Esophagus squamous epithelium (tissue), 5 donors: ENCODE measurements at regions not wholly inside any gene's neighbourhood (a gene's known extent, or its start where the extent isn't known, plus 50 kb on each side); places are given as distances from the start of the nearest gene placed in this dataset.

Experiments
- DNase-seq: peaks from one replicate; lab custom pipeline; 2025; lab: John Stamatoyannopoulos, UW
- H3K27ac ChIP-seq, 4 donors: fragments of 200-600 bp; sonication (generic); one replicate each; pipeline ENCODE4 v1.5.1; 2016 to 2019; ENCODE audit warnings: mild to moderate bottlenecking in 1 of 4
- H3K27me3 ChIP-seq, 4 donors: fragments of 200-600 bp; sonication (generic); 1 replicate in 3 of 4; 2 replicates in 1 of 4; pipeline versions ENCODE4 v1.5.1 to v1.6.0; 2017 to 2021; ENCODE audit warnings: antibody characterized with exemption in 1 of 4
- H3K36me3 ChIP-seq, 3 donors: fragments of 200-600 bp; sonication (generic); one replicate each; pipeline ENCODE4 v1.5.1; 2016 to 2019
- H3K4me1 ChIP-seq, 3 donors: fragments of 200-600 bp; sonication (generic); one replicate each; pipeline ENCODE4 v1.5.1; 2017 to 2019
- H3K4me3 ChIP-seq, 4 donors: fragments of 200-600 bp; sonication (generic); 1 replicate in 3 of 4; 2 replicates in 1 of 4; pipeline ENCODE4 v1.5.1; 2016 to 2019; ENCODE audit warnings: mild to moderate bottlenecking in 2 of 4, moderate library complexity in 1 of 4
- H3K9me3 ChIP-seq, 3 donors: fragments of 200-600 bp; sonication (generic); one replicate each; pipeline ENCODE4 v1.5.1; 2016 to 2019
- POLR2A ChIP-seq, 4 donors: fragments of 450-650 bp; IDR thresholded peaks; one replicate each; pipeline ENCODE4 v1.6.1; 2017; ENCODE audit warnings: antibody characterized with exemption in 4 of 4, mild to moderate bottlenecking in 4 of 4, moderate library complexity in 3 of 4
- WGBS, 2 donors: methylation state at CpG; one replicate each; pipeline ENCODE4 v1.1.5; 2018; 5-methylcytosine and 5-hydroxymethylcytosine counted together
- intact Hi-C: fragments of 100-400 bp; cut with DNase I; formaldehyde crosslinking; loops from one replicate; pipeline ENCODE4 v1.15.0; 2022
- TF ChIP-seq, protein P1 (sequence below), 6 experiments: fragments of 450-650 bp in 4 of 6; fragments of 200-600 bp in 2 of 6; sonication (generic) in 2 of 6; IDR thresholded peaks; one replicate each; pipeline ENCODE4 v1.5.1; 2016 to 2019; ENCODE audit warnings: antibody characterized with exemption in 6 of 6, mild to moderate bottlenecking in 4 of 6, moderate library complexity in 4 of 6
- donor health status: DM: yes; HTN: yes; CAD: no.

- no peak for TF ChIP-seq POLR2A (IDR thresholded peaks at IDR 0.05)
- TF ChIP-seq, protein P1, sequence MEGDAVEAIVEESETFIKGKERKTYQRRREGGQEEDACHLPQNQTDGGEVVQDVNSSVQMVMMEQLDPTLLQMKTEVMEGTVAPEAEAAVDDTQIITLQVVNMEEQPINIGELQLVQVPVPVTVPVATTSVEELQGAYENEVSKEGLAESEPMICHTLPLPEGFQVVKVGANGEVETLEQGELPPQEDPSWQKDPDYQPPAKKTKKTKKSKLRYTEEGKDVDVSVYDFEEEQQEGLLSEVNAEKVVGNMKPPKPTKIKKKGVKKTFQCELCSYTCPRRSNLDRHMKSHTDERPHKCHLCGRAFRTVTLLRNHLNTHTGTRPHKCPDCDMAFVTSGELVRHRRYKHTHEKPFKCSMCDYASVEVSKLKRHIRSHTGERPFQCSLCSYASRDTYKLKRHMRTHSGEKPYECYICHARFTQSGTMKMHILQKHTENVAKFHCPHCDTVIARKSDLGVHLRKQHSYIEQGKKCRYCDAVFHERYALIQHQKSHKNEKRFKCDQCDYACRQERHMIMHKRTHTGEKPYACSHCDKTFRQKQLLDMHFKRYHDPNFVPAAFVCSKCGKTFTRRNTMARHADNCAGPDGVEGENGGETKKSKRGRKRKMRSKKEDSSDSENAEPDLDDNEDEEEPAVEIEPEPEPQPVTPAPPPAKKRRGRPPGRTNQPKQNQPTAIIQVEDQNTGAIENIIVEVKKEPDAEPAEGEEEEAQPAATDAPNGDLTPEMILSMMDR (IDR thresholded peaks at IDR 0.05): peak in 1 of 6 experiments; percentile 12
- intact Hi-C loops: no loop called here
- Histone ChIP-seq H3K9me3 (no peaks in the 10 kb centered on the region), H3K4me3 (no peak overlapping the region), H3K4me1 (peaks cover 0 to 20% (median 0%) of the 10 kb centered on the region in 3 donors), H3K36me3 (no peaks in the 10 kb centered on the region), H3K27ac (peak overlapping the region; percentile 47 to 76 (median 64)), H3K27me3 (no peaks in the 10 kb centered on the region)
- no peak for DNase-seq
- 52 to 61% methylated on average over 5 of the region's 5 CpGs for WGBS, 2 donors
Observed at GRCh38 chr2:65728477-65729180, 296.2 kb upstream of the SPRED2 start.

DNA sequence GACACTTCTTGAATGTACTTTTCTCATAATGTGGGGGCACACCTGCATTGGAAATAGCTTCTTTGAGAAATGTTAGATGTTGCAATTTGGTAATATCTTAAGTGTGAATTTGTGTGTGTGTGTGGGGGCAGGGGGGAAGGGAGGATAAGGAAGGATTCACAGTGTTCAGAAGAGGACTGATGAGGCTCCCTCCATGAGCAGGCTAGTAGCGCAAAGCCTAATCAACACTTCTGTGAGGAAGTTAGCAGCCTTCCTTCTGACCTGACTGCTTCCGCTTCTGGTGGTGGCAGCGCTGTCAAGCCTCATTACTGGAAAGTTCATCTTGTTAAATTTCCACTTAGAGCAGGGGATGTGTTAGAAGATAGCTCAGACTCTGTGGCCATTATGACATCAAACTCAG, 295.4 kb upstream of the SPRED2 start:
- Histone ChIP-seq H3K27ac (peak overlapping the region in 1 of 4 donors; percentile 73), H3K27me3 (no peaks in the 10 kb centered on the region), H3K4me3 (no peak overlapping the region), H3K9me3 (no peaks in the 10 kb centered on the region), H3K4me1 (peaks cover 0 to 22% (median 0%) of the 10 kb centered on the region in 3 donors), H3K36me3 (no peaks in the 10 kb centered on the region)
- TF ChIP-seq, protein P1 (IDR thresholded peaks at IDR 0.05): no peak
- no peak for TF ChIP-seq POLR2A (IDR thresholded peaks at IDR 0.05)
- WGBS, 2 donors: 69 to 92% methylated on average over 3 of the region's 3 CpGs
- DNase-seq: no peak
- intact Hi-C loops: no loop called here

DNA sequence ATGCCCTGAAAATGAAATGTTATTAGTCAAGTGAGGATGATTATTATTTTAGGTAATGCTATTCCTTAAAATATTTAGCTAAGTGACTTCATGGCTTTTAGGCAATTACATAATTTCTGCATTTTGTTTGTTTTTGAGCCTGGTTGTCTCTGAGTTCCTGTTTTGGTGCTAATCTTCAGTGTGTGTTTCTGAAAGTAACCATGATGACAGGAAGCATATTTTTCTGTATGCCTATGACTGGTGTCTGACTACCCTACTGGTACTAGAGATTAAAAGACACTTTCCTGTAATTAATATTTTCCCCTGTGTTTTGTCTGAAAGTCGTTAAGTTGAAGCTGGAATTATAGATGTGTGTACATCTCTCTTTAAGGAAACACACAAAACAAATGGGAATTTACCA, 295.0 kb upstream of the SPRED2 start:
- TF ChIP-seq, protein P1 (IDR thresholded peaks at IDR 0.05): no peak
- TF ChIP-seq POLR2A (IDR thresholded peaks at IDR 0.05): no peak
- intact Hi-C loops: no loop called here
- H3K9me3 ChIP-seq: no peaks in the 10 kb centered on the region

DNA sequence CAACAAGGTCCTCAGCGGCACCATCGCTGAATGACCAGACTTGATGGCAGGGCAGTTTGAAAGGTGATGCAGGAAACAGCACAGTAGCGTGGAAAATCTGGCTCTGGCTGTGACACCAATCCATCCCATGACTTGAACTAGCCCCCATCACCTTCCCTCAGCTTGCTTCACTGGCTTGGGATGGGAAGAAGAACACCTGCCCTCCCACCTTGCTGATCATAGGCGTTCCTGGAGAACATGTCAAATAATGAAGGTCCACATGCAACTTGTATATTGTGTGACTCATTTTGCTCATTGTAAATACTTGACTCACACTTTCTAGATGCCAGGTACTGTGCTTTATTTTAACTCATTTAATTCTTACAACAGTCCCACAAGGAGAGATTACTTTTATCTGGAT, 292.4 kb upstream of the SPRED2 start:
- intact Hi-C loops: no loop called here

More for the DNA sequence above, 295.0 kb upstream of the SPRED2 start:
- 36 to 59% methylated on average over 1 of the region's 1 CpG for WGBS, 2 donors
- no peaks in the 10 kb centered on the region for H3K36me3 ChIP-seq
- H3K4me3 ChIP-seq: no peak overlapping the region
- H3K27ac ChIP-seq: no peak overlapping the region
- H3K27me3 ChIP-seq: no peaks in the 10 kb centered on the region
- peaks cover 0 to 26% (median 0%) of the 10 kb centered on the region in 3 donors for H3K4me1 ChIP-seq
- DNase-seq: no peak

DNA sequence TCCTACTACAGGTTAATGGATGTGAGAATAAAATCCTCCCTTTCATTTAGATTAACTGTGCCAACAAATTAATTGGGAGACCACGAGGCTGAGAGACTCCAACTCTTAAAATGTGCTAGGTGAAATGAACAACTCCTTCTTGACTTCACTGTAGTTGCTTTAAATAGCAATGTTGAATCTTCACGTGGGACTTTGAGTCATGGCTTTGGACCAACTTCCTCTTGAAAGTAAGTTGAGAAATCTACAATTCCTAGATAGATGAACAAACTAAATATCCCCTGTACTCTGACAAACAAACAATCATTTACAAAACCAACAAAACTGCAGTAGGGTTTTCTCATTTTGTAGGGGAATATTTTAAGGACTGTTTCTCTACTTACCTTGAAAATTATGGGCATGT, 291.9 kb upstream of the SPRED2 start:
- Histone ChIP-seq H3K4me1 (peaks cover 0 to 23% (median 0%) of the 10 kb centered on the region in 3 donors), H3K27ac (no peak overlapping the region), H3K27me3 (no peaks in the 10 kb centered on the region), H3K36me3 (no peaks in the 10 kb centered on the region), H3K4me3 (no peak overlapping the region), H3K9me3 (no peaks in the 10 kb centered on the region)
- intact Hi-C loops: no loop called here
- WGBS, 2 donors: 29 to 41% methylated on average over 2 of the region's 2 CpGs
- no peak for DNase-seq
- TF ChIP-seq, protein P1 (IDR thresholded peaks at IDR 0.05): no peak

More for the DNA sequence above, 292.4 kb upstream of the SPRED2 start:
- TF ChIP-seq, protein P1 (IDR thresholded peaks at IDR 0.05): no peak
- no peak for TF ChIP-seq POLR2A (IDR thresholded peaks at IDR 0.05)
- Histone ChIP-seq H3K4me1 (peaks cover 0 to 27% (median 0%) of the 10 kb centered on the region in 3 donors), H3K27me3 (no peaks in the 10 kb centered on the region), H3K4me3 (no peak overlapping the region), H3K36me3 (no peaks in the 10 kb centered on the region), H3K27ac (no peak overlapping the region), H3K9me3 (no peaks in the 10 kb centered on the region)
- DNase-seq: no peak
- 68 to 72% methylated on average over 4 of the region's 4 CpGs for WGBS, 2 donors
